ENCODE measurements at regions not wholly inside any gene's neighbourhood (a gene's known extent, or its start where the extent isn't known, plus 50 kb on each side); places are given as distances from the start of the nearest gene placed in this dataset.

- DNase-seq (ENCODE audit: low read depth): no peak
- no peak overlapping the region for H3K4me3 ChIP-seq (ENCODE audit: low read depth, low read length)
- no peak for TF ChIP-seq CTCF (IDR thresholded peaks at IDR 0.05; ENCODE audit: control insufficient read depth, extremely low read depth, insufficient read depth)
Measured at GRCh38 chr2:7673853-7674252, 756.6 kb downstream of the RNF144A start.

GRCh38 chr2:7674606-7675005 is 757.4 kb downstream of the RNF144A start:
- no peak overlapping the region for H3K4me3 ChIP-seq (ENCODE audit: low read depth, low read length)
- DNase-seq (ENCODE audit: low read depth): no peak
- no peak for TF ChIP-seq CTCF (IDR thresholded peaks at IDR 0.05; ENCODE audit: control insufficient read depth, extremely low read depth, insufficient read depth)

- H3K4me3 ChIP-seq (ENCODE audit: low read depth, low read length): no peak overlapping the region
- TF ChIP-seq CTCF (IDR thresholded peaks at IDR 0.05; ENCODE audit: control insufficient read depth, extremely low read depth, insufficient read depth): no peak
- no peak for DNase-seq (ENCODE audit: low read depth)
Measured at GRCh38 chr2:7676714-7677113, 759.5 kb downstream of the RNF144A start.

- DNase-seq (ENCODE audit: low read depth): no peak
- no peak for TF ChIP-seq CTCF (IDR thresholded peaks at IDR 0.05; ENCODE audit: control insufficient read depth, extremely low read depth, insufficient read depth)
- H3K4me3 ChIP-seq (ENCODE audit: low read depth, low read length): no peak overlapping the region
Measured at GRCh38 chr2:7681881-7682461, 764.8 kb downstream of the RNF144A start.

GRCh38 chr2:7683196-7683595 is 766.0 kb downstream of the RNF144A start:
- no peak for TF ChIP-seq CTCF (IDR thresholded peaks at IDR 0.05; ENCODE audit: control insufficient read depth, extremely low read depth, insufficient read depth)

GRCh38 chr2:7683708-7684107 is 766.5 kb downstream of the RNF144A start:
- H3K4me3 ChIP-seq (ENCODE audit: low read depth, low read length): no peak overlapping the region
- TF ChIP-seq CTCF (IDR thresholded peaks at IDR 0.05; ENCODE audit: control insufficient read depth, extremely low read depth, insufficient read depth): no peak
- DNase-seq (ENCODE audit: low read depth): no peak

More at GRCh38 chr2:7683196-7683595, 766.0 kb downstream of the RNF144A start:
- no peak overlapping the region for H3K4me3 ChIP-seq (ENCODE audit: low read depth, low read length)
- no peak for DNase-seq (ENCODE audit: low read depth)

GRCh38 chr2:7685342-7686015 is 768.3 kb downstream of the RNF144A start:
- DNase-seq (ENCODE audit: low read depth): no peak
- no peak for TF ChIP-seq CTCF (IDR thresholded peaks at IDR 0.05; ENCODE audit: control insufficient read depth, extremely low read depth, insufficient read depth)
- no peak overlapping the region for H3K4me3 ChIP-seq (ENCODE audit: low read depth, low read length)
